ENCODE measurements at regions not wholly inside any gene's neighbourhood (a gene's known extent, or its start where the extent isn't known, plus 50 kb on each side); places are given as distances from the start of the nearest gene placed in this dataset.
A peak's percentile ranks its signal among the peaks of the same experiment; 100 is the strongest.
"Not testable (repeated sequence)": the region's sequence is repeated elsewhere in the genome, so short reads cannot be mapped to it uniquely, and the experiment has no call there.

GRCh38 chr3:26763723-26764122, 141.2 kb downstream of the LRRC3B start:
- DNase-seq, result no peak

DNA sequence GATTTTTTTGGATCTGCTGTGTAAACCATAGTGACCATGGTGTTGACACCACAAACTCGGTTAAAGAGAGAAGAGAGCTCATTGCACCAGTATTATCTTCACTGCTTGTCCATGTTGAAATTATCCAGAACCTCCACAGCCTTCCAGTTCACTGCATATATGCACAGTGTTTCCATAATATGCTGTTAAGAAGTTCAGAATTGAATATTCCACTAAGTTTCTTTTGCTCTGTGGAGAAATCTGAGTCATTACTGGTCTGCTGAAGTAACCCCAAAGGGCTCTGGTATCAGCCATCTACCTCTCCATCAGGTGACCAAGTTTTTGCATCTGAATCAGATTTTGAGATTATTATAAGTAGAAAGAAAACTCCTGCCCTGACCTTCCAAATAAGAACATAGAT, 143.5 kb downstream of the LRRC3B start:
- DNase-seq, result no peak

GRCh38 chr3:26768068-26768651, 145.6 kb downstream of the LRRC3B start:
- DNase-seq, result no peak

DNA sequence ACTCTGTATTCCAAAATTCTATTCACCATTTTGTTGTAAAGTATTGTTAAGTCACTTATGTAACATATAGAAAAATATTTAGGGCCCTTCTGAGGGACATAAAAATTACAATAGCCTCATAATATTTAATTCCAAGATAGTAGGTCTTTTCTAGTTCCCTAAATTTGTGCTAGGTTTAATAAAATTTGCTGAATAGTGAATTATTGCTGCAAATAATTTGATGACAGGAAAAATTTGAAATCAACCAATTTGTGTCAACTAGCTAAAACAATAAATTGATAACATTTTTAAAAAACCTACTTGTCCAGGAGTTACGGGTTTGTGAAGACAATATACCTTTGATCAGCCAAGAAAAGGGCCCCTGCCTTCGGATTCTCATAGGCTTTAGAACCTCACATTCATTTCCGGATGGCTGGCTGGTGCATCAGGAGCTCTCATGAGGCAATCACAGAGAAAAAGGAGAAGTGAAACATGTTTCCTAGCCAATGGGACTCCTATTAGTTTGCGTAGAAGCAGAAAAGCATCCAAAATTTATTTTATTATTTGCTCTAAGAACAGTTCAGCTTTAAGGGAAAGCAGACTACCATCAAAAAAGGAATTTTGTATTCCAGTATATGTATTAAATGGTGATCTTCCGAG, 177.2 kb downstream of the LRRC3B start:
- DNase-seq, result no peak

- peak; percentile 4 for DNase-seq
These were observed 184.7 kb downstream of the LRRC3B start for GRCh38 chr3:26807272-26807671.

DNA sequence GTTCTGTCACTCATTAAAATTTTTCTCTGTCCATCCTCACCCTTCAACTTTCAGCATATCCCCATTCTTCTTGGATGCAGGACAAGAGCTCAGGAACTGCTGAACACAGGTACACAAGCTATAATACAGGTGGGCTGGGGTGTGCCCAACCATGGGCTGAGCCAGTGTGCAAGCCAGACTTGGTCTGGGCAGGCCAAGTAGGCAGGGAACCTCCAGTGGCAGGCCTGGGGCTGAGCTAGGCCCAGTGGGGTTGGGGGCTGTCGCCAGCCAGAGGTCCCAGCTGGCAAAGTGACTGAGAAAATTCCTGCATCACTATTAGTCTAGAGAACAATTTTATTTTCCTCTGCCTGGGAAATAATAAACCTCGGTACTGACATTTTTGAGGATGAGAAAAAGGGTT, 202.9 kb downstream of the LRRC3B start:
- no peak for DNase-seq

GRCh38 chr3:26827169-26827568, 204.6 kb downstream of the LRRC3B start:
- no peak for DNase-seq

DNA sequence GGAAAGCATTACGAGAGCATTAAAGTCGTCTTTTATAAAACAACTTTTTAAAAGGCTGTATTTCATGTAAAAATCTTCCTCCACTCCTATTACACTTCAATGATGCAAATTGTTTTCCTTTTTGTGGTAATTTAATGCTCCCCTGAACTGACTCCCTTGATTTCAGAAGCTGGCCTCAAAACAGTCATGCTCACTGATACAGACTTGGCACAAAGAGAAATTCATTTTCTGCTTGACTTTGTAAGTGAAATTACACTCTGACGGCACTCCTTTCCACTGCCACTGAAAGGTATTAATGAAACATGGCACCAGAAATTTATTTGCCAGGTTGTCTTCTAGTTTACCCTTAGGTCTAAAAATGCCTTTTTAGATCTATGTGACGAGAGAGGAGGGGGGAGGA, 215.5 kb downstream of the LRRC3B start:
- no peak for DNase-seq

- no peak for DNase-seq
These were observed 216.4 kb downstream of the LRRC3B start for GRCh38 chr3:26839001-26839400.

DNA sequence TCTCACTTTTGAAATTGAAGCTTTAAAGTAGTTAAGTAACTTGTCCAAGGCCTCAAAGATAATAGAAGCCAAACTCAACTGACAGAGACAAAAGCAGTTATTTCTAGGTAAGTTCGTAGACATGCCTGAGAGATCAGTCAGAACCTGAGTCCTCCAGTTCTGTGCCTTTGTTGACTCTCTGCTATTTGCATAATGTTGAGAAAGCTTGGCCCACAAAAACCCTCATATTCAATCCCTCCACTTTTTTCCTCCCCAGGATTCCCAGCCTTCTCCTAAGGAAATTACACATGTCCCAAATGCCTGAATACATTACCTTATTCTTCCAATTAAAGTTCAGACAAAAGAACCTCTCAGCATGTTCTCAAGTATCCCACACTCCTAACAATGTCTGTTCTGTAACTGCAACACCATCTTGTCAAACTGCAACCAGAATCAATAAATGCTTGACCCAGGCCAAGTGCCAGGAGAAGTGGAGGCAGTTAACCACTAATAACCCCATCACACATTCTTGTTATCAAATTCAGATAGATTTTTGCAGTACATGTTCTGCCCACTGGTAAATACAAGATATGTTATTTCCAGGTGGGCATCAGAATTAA, 217.8 kb downstream of the LRRC3B start:
- DNase-seq, result no peak

- no peak for DNase-seq
These were observed 222.6 kb downstream of the LRRC3B start for GRCh38 chr3:26845194-26845593.

DNA sequence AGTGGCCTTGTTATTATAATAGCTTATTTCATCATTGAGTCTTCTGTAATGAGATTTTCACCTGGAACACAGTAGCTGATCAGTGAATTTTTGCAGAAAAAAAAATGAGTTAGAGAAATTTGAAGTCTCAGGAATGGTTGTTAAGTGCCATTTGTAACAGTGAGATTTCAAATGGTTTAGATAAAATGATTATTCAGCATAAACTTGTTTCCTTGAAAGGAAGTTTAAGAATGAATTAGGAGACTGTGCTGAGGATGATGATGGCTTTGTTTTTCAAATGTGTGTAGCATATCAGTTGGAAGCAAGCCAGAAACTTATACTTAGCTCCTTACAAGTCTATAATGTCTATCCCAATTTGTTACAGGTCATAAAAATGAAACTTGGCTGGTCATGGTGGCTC, 225.1 kb downstream of the LRRC3B start:
- no peak for DNase-seq

DNA sequence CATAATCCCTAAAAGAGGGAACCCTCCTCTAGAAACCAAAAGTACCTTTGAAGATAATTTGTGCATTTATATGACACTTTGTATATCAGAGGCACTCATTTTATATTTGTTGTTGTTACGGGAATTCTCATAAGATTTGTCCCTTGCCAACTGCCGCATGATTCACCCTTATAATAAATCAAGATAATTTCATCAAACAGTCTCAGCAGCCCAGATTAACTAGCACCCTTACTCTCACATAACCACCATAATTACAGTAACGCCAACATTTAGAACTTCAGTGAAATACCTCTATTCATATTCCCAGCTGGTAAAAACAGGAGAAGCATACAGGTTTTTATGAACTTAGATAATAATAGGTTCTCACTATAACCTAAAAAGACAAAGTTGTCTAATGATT, 271.9 kb downstream of the LRRC3B start:
- DNase-seq, result no peak

- no peak for DNase-seq
These were observed 292.6 kb downstream of the LRRC3B start for GRCh38 chr3:26915208-26915607.

- peak; percentile 60 for DNase-seq
These were observed 298.3 kb downstream of the LRRC3B start for GRCh38 chr3:26920646-26921478.

GRCh38 chr3:26931896-26932295, 309.3 kb downstream of the LRRC3B start:
- DNase-seq, result no peak

GRCh38 chr3:26932752-26933151, 310.2 kb downstream of the LRRC3B start:
- DNase-seq, result no peak

DNA sequence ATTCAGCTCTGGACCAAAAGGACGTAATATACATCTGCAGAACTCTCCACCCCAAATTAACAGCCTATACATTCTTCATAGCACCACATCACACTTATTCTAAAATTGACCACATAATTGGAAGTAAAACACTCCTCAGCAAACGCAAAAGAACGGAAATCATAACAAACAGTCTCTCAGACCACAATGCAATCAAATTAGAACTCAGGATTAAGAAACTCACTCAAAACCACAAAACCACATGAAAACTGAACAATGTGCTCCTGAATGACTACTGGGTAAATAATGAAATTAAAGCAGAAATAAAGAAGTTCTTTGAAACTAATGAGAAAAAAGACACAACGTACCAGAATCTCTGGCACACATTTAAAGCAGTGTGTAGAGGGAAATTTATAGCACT, 322.9 kb downstream of the LRRC3B start:
- DNase-seq, result not testable (repeated sequence)

GRCh38 chr3:26960382-26960781, 337.8 kb downstream of the LRRC3B start:
- no peak for DNase-seq

DNA sequence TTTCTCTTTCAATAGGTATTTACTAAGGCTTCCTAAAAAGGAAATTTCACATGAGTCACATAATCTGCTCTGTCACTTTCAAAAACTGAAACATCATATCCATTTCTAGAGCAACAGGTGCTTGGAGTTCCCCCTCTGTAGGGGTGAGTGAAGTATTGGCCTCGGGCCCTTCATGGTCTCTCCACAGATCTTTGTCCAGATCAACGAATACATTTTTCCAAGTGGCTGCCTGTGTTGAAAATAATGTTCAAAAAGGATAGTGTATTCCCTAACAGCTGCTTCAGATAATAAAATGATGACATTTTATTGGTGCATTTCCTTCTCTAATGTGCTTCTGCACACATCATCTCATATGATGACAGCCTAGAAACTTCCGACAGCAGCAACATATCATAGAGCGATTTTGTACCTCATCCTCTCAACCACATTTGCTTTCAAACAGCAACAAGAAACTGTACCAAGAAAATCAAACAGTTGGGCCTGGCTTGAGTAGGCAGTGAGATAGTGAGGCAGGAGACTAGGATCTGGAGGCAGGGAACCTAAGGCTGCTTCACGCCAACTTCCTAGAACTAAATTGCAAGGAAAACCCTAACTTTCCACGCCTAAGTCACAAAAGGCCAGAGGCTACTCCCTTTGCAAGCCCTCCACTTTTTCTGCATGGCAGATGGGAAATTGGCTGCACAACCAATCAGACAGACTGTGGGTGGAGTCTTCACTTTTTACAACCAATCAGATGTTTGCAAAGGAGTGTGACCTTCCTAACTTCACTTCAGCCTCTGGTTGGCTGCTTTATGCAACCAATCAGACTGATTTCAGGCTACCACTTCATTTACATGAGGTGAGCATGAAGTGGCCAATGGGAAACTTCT, 340.2 kb downstream of the LRRC3B start:
- DNase-seq, result peak; percentile 41

- DNase-seq, result peak; percentile 33
These were observed 340.8 kb downstream of the LRRC3B start for GRCh38 chr3:26963361-26963743.

GRCh38 chr3:26964313-26964712, 341.7 kb downstream of the LRRC3B start:
- DNase-seq, result no peak

DNA sequence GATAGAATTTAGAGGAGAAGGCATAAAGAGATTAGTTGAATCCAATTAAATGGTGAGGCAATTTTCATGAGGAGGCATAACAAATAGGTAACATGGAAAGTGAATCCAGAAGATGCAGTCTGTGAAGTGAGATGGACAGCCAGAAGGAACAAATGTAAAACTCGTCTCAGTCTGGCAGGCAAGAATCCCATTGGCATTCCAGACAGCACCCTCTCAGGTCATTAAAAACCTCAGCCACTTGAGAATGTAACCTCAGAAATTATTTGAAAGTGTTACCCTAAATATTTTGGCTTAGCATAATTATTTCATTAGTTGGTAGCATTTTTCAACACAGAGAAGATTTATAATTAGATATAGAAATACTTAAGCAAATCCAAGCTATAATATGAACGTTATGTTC, 342.3 kb downstream of the LRRC3B start:
- no peak for DNase-seq

Measured in DMS53 (cell line).